Activated CD4-positive, alpha-beta T cell treated with anti-CD3 and anti-CD28 coated beads, Interleukin-2, Interleukin-6, amounts not matched to agents 100 ng/mL and 50 ng/mL, durations not matched to agents 16 hours and 8 hours (primary cell): ENCODE measurements at regions not wholly inside any gene's neighbourhood (a gene's known extent, or its start where the extent isn't known, plus 50 kb on each side); places are given as distances from the start of the nearest gene placed in this dataset.
"Not testable (repeated sequence)": the region's sequence is repeated elsewhere in the genome, so short reads cannot be mapped to it uniquely, and the experiment has no call there.

Experiments used
- DNase-seq: peaks from one replicate; pipeline ENCODE4 v3.0.0-alpha.2; 2020

DNA sequence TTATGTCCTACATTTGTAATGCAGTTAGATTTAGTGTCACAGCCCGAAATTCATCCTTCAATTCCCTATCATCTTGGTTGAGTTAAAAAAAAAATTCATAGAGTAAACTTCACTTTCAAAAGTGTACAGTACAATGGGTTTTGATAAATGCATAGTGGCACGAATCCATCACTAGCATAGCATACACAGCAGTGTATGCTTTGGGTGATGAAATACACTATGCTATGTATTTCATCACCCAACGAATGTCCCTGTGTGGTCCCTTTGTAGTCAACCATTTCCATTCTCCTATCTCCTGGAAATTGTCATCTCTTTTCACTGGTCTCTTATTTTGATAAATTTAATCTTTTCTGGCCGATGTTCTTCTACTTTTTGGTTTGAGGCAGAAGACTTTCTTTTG lies 129.4 kb upstream of the BASP1 start:
- no peak for DNase-seq

DNA sequence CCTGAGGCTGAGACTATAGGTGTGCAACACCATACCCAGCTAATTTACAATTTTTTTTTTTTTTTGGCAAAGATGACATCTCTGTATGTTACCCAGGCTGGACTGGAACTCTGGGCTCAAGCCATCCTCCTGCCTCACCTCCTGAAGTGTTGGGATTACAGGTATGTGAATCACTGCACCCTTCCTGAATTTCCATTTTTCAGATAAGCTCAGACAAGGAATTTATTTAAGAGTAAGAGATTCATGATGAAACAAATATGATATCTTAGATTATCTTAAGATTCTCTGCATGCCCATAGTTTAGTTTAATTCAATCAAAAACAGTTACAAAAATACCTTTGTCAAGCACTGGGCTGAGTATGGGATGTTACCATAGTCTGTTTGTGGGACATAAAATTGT lies 128.4 kb upstream of the BASP1 start:
- DNase-seq, result no peak

DNA sequence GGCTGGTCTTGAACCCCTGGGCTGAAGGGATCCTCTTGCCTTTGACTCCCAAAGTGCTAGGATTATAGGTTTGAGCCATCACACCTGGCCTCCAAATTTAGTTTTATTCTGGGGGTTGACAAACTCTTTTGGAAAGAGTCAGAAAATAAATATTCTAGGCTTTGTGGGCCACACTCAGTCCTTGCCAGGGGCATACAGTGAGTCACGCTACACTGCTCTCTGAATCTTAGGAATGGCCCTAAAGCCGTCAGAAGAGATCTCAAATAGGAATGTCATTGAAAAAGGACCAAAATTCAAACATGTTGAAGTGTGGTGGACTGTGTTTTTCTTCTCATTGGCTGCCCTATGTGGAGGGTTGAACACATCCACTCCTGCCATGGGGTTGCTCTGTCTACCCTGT lies 127.7 kb upstream of the BASP1 start:
- DNase-seq, result no peak

DNA sequence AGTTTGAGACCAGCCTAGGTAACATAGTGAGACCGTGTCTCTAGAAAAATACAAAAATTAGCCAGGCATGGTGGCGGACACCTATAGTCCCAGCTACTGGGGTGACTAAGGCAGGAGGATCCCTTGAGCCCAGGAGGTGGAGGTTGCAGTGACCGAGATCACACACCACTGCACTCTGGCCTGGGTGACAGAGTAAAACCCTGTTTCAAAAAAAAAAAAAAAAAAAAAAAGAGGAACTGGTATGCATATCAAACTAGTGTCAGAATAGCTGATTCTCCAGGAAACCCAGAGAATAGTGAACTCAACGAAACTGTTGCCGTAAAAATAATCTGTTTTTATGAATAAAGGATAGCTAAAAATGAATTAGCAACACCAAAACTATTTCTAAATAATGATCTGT lies 126.6 kb upstream of the BASP1 start:
- DNase-seq, result no peak

DNA sequence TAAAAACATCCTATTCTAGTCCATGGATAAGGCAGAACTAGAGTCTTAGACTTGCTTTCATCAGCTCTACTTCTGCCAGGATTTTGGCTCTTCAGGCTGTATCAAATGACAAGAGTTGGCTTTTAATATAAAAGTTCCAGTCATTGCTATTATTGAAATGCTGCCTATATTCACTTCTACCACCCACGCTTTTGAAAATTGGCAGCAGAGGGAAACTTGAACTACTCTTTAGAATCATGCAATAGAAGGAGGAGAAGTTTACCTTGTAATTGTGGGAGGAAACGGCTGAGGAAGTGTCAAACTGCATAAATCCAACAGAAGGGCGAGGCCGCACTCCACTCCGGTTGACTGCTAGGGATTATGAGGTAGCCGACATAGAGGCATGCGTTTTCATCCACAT lies 122.6 kb upstream of the BASP1 start:
- no peak for DNase-seq

DNA sequence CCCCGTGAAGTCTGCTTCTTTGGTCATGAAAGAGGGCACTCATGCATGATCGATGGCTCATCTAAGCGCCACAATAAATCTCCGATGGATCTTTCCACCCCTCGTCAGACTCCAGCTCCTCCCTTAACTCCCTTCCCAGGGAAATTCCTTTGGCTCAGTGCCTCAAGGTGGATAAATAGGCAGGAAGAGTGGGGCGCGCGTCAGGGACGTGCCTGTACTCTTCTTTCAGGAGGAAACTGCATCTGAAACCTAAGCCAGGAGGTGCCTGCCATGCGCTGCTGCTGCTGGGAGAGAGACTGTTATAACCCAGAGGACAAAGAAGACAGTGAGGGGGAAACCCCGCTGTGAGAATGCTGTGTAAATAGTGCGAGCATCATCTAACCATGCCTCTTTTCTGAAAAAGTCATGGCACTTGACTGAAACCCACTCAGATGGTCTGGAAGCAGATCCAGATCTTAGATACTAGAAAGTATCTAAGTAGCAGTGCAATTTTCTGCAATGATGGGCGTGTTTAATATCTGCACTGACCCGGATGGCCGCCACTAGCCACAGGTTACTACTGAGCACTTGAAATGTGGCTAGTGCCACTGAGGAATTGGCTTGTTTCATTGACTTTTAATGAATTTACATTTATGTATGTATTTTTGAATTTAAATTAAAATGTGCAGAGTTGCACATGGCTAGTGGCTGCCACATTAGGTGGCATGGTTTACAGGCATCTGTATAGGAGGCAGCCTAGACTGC lies 120.3 kb upstream of the BASP1 start:
- DNase-seq, result no peak

DNA sequence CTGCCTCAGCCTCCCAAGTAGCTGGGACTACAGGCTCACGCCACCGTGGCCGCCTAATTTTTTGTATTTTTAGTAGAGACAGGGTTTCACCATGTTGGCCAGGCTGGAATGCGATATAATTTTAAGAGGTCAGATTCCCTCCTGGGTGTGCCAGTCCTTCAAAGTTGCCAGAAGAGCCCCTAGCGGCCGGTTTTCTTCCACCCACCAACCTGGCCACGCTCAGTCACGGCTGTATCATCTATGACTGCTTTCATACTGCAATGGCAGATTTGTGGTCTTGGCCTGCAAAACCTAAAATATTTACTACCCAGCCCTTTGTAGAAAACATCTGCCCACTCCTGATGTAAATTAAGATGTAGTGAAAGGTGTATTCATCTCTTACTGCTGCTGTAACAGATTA lies 117.5 kb upstream of the BASP1 start:
- DNase-seq, result no peak

DNA sequence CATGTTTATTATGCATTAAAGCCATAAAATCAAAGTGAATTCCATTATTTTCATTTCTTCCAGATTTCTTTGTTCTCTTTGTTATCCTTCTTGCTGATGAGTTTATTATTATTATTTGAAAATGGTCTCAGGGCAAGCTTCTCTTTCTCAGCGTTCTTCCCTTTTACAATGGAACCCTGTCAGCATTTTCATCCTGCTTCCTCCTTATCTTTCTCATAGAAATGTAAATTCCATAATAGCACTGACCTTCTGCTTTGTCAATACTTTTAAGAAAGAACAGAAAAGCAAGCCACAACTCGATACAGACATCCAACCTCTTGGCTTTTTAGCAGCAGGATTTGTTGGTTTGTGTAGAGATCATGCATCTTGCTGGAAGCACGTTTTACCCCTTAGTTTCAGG lies 114.0 kb upstream of the BASP1 start:
- no peak for DNase-seq

DNA sequence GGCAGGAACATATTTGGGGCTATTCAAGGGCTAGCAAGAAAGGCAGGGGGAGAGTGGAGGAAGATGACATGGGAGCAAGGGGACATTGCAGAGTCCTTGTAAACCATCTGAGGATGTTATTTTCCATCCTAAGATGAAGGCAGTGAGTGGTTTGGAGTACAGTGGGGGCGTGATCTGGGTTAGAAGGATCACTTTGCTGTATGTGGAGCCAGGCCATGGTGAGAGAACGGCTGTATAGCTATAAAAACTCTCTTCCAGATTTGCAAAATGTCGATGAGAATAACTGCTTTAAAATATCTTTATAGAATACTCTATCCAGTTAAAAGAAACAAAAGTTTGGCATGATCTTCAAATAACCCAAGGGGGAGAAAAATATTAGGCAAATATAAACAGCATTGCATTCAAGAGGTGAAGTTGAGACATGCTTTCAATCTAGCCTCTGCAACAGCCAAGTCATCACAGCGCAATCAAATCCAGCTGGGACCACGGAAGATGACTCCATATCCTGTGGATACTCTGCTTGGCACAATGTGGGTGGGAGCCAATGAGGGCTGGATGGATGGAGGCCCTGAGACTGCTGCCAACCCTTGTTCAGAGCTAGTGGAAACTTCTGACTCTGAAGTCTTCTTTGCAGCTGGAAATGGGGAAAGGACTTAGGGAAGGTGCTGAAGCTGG lies 111.5 kb upstream of the BASP1 start:
- no peak for DNase-seq

DNA sequence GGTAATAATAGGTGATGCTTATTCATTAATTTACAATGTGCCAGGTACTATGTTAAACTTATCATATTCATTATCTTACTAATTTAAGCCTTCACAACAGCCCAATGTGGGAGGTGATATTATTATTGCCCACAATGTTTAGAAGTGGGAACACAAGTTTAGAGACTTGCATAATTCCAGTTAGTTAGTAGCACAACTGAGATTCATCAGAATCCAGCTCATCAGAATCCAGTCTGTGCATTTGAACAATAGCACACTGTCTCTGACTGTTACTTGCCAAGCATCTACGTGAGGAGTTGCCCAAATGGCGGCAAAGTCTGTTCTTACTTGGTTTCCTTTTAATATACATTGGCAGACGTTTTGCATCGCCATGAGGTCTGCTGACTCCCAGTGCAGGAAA lies 110.9 kb upstream of the BASP1 start:
- no peak for DNase-seq

DNA sequence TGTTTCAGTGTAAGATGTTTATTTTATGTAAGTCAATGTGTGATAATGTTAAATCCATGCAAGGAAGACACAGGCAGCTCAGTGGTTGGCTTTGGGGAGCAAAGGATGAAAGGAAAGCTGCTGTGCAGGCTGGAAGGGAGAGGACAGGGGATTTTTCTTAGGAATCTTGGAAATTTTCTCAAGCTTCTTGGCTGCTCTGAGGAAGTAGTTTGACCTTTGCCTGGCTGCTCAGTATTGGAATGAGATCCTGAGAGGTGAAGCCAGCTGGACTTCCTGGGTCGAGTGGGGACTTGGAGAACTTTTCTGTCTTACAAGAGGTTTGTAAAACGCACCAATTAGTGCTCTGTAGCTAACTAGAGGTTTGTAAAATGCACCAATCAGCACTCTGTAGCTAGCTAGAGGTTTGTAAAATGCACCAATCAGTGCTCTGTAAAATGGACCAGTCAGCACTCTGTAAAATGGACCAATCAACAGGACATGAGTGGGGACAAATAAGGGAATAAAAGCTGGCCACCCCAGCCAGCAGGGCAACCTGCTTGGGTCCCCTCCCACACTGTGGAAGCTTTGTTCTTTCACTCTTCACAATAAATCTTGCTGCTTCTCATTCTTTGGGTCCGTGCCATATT lies 105.2 kb upstream of the BASP1 start:
- not testable (repeated sequence) for DNase-seq

DNA sequence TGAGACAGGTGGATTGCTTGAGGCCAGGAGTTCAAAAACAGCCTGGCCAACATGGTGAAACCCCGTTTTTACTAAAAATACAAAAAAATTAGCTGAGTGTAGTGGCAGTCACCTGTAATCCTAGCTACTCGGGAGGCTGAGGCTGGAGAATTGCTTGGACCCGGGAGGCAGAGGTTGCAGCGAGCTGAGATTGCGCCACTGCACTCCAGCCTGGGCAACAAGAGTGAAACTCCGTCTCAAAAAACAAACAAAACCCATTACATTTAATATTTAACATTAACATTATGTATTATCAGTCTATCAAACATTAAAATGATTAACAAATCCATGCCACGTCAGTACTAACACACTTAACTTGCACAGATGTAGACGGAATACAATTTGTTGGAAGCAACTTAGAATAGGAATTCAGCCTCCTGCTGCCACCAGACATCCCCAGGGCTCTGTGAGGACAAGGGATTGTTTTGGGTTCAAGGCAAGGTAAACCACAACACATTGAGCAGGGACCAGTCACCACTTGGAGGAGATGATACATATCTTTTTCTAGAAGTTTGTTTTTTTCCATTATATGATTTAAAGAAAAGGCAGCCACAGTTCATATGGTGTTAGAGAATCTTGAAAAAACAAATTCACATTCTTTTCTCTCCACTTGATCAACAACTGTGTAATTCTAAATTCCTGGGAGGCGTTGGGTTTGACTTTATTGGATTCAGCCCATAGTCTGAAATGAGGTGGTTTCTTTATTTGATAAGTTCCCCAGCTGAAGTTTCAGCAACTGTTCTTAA lies 104.1 kb upstream of the BASP1 start:
- DNase-seq, result no peak

DNA sequence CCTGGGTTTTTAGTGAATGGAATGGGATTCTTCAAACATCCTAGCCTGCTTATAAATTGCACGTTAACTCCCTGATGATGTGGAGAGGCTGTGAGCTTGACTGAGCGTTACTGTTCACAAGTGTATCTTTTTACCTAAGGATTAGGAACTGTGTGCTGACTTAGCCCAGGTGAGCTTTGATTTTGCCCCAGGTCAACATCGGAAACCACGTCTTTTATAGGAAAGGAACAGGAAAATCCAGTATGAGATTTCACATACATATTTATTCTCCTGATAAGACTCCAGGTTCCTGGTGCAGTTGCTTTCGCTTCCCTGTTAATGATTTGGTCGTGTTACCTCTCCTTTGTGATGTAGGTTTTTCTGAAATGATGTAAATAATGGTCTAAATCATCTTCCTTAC lies 103.2 kb upstream of the BASP1 start:
- DNase-seq, result no peak

DNA sequence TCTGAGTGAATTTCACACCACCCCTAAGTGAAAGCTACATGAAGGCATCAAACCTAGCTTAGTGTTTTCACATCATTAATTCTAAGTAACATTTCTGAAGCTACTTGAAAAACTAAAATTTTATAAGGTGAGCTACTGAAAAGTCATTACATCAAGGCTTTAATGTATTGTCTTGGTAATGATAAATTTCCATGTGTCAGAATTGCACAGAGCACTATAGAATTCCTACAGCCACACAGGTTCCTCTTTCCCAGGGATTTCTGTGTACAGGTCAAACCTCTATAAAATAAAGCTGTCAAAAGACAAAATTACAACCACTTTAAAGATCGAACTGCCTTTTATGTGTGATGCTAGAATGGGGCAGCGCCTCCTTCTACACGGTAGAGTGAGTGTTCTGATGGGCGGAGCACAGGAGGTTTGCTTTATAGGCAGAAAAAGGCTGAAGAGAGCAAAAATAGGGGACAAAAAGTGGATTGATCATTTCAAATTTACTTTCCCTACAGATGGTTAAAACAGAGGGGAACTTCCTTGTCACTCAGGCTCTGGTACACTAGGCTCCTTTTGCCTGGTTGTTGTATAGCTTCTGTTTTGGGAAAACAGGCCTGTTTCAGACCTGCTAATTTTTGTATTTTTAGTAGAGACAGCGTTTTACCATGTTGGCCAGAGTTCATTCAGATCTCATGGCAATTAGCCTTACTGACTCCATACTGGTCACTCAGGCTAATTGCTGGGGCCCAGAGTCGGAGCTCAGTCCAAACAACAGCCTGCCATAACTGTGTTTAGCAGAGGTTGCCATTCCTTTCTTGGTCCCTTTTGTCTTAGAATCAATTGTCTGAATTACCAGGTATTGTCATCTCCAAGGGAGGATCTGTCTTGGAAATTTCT lies 102.5 kb upstream of the BASP1 start:
- DNase-seq, result no peak

DNA sequence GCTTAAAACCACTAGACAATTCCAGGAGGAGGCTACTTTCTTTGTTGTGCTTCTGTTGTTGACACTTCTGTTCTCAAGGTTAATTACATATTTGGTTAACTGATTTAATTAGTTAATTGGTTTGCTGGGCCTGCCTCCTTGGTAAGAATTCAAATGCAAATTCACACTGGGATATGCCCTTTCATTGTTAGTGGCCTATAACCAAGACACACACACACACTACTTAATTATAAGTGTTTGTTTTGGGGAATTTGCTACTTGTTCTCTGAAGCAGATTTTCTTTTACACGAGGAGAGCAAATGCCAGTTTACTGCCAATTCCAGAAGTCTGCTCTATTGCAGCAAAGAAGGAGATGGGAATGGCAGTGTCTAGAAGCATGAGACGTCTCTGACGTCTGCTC lies 101.6 kb upstream of the BASP1 start:
- DNase-seq, result no peak

DNA sequence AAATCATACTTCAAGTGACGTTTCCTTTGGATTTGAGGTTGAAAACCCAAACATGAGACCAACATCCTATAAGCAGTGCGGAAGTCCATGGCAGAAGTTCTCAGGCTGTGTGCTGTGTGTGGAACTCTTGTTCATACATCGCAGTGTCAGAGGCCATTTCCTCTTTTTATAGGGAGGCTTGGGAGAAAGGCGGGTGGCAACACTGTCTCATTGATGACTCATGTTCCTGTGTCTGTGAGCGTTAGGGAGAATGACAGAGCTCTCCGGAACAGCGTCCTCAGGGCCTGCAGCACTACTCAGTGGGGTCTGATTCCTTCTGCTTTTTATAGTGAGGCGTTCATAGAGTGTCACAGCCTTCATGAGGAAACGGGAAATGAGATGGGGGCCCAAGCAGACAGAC lies 98.8 kb upstream of the BASP1 start:
- DNase-seq, result peak; percentile 25

DNA sequence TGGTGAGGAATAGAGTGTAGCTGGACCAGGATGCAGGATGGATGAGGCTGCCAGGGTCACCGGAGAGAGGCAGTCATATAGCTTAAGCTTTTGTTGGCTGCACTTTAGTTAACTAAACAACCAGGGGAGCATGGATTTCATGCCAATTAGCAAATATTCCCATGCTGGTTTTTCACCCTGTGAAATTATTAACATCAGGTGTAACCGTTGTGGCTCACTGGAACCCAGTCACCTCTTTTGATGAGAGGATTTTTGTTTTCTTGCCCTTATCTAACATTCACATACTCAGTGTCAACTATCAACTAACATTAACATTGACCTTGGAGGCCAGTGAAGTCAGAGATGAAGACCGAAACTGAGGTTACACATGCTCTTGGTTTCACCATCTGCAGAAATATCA lies 97.2 kb upstream of the BASP1 start:
- DNase-seq, result no peak

DNA sequence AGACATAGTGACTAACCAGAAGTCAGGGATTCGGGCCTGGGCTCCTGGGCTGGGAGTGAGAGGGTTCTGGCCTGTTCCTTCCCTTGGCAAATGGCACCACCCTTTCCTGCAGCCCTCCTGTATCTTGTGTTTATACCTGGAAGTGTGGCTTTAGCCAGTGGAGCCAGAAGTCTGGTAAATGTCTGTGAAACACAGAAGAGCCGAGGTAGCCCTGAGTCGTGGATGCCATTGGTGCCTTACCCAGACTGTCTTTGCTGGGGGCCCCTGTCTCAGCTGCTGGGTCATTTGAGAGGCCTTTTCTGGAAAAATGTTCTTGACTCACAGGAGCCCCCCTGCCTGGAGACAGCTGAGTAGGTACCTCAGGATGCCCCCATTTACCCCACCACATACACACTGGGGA lies 95.7 kb upstream of the BASP1 start:
- no peak for DNase-seq

DNA sequence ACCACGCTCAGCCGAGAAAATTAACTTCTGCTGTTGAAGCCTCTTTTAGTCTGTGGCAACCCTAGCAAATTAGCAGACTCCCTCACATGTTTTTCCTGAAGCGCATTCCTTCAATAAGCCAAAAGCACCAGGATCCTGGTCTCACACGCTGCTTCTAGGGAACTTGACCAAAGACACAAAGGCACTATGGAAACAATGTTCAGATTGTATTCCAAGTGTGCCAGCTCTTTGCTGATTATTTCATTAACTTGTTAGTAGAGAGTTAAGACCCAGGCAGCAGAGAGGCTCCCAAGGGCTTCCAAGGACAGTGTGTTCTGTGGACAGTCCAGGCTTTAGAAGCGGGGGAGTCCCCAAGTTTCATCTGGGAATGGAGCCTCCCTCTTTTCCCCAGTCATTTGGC lies 94.4 kb upstream of the BASP1 start:
- DNase-seq, result no peak

DNA sequence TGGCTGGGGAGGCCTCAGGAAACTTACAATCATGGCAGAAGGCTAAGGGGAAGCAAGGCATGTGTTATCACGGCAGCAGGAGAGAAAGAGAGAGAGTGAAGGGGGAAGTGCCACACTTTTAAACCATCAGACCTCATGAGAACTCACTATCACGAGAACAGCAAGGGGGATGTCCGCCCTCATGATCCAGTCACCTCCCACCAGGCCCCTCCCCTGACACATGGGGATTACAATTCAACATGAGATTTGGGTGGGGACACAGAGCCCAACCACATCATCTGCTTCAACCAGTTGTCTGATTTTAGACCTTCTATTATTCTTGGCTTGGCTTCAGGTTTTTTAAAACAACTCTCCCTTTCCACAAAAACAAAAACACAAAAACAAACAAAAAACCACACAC lies 93.7 kb upstream of the BASP1 start:
- DNase-seq, result not testable (repeated sequence)

DNA sequence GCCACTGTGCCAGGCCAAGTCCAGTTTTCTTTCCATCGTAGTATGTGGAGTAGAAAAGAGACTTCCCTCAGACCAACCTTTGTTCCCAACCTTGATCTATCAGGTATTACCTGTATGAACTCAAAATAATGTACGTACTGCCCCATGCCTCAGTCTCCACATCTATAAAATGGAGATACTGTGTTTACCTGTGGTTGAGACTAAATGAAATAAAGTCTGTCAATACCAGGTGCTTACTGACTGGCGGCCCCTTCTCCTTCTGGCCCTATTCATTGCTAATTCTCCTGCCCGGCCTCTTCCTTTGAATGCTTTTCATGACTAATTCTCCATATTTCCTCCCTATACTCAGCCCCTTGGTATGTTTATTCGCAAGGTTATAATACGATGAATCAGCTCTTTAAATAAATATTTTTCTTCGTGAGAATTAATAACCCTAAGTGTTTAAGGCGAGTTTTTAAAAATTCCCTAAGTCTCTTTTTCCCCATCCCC lies 89.6 kb upstream of the BASP1 start:
- no peak for DNase-seq

DNA sequence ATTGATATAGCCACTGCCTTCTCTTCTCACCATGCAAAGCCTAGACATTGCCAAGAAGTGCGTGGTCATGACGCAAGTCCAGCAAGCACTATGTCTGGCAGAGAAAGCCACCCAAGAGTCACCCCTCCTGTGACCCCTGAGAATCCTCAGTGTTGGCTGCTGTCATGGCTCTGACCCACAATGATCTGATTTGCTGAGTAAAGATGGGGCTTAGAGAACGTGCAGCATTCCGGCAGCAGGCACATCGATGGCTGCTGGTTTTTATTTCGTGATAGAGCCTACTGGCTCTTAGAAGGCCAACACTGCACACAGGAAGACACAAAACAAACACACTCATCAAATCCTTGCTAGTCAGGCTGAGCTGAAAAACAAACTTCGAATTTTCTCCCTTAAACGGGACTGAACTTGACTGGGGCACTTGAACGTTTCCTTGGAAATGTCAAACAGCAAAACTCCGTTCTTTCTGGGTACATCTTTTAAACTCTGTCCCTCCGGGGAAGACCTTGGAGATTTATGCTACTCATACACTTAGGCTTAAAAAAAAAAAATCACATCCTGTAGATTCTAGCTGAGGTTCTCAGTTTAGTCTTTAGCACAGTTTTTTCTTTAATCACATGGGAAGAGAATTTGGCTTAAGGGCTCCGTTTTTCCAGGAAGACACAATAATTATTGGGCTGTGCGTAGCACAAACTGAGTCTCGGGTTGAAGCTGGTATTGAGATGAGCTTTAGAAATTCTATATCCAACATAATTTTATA lies 88.2 kb upstream of the BASP1 start:
- no peak for DNase-seq
